ENCODE measurements at regions not wholly inside any gene's neighbourhood (a gene's known extent, or its start where the extent isn't known, plus 50 kb on each side); places are given as distances from the start of the nearest gene placed in this dataset.

- DNase-seq: peak in 1 of 2 donors; percentile 26
These were observed 63.0 kb downstream of the INSIG1 start for GRCh38 chr7:155360495-155361345.

- DNase-seq: no peak
These were observed 63.6 kb downstream of the INSIG1 start for GRCh38 chr7:155361346-155361680.

- DNase-seq: no peak
These were observed 64.3 kb downstream of the INSIG1 start for GRCh38 chr7:155361947-155362346.

- no peak for DNase-seq
These were observed 64.9 kb downstream of the INSIG1 start for GRCh38 chr7:155362380-155363145.

- no peak for DNase-seq
These were observed 65.5 kb downstream of the INSIG1 start for GRCh38 chr7:155363146-155363539.

GRCh38 chr7:155363852-155364600, 66.3 kb downstream of the INSIG1 start:
- DNase-seq: no peak

- DNase-seq: no peak
These were observed 67.6 kb downstream of the INSIG1 start for GRCh38 chr7:155365146-155365874.

- no peak for DNase-seq
These were observed 71.4 kb downstream of the INSIG1 start for GRCh38 chr7:155368894-155369600.

GRCh38 chr7:155369766-155370165, 72.1 kb downstream of the INSIG1 start:
- no peak for DNase-seq

GRCh38 chr7:155371331-155371883, 73.7 kb downstream of the INSIG1 start:
- DNase-seq: no peak

- DNase-seq: no peak
These were observed 74.5 kb downstream of the INSIG1 start for GRCh38 chr7:155371884-155372781.

- DNase-seq: no peak
These were observed 75.2 kb downstream of the INSIG1 start for GRCh38 chr7:155372782-155373358.

GRCh38 chr7:155373359-155374273, 75.9 kb downstream of the INSIG1 start:
- DNase-seq: no peak

GRCh38 chr7:155374276-155375252, 76.9 kb downstream of the INSIG1 start:
- DNase-seq: no peak

- no peak for DNase-seq
These were observed 77.9 kb downstream of the INSIG1 start for GRCh38 chr7:155375337-155376277.

GRCh38 chr7:155377071-155377837, 79.6 kb downstream of the INSIG1 start:
- DNase-seq: no peak
